ENCODE measurements at regions not wholly inside any gene's neighbourhood (a gene's known extent, or its start where the extent isn't known, plus 50 kb on each side); places are given as distances from the start of the nearest gene placed in this dataset.

DNA sequence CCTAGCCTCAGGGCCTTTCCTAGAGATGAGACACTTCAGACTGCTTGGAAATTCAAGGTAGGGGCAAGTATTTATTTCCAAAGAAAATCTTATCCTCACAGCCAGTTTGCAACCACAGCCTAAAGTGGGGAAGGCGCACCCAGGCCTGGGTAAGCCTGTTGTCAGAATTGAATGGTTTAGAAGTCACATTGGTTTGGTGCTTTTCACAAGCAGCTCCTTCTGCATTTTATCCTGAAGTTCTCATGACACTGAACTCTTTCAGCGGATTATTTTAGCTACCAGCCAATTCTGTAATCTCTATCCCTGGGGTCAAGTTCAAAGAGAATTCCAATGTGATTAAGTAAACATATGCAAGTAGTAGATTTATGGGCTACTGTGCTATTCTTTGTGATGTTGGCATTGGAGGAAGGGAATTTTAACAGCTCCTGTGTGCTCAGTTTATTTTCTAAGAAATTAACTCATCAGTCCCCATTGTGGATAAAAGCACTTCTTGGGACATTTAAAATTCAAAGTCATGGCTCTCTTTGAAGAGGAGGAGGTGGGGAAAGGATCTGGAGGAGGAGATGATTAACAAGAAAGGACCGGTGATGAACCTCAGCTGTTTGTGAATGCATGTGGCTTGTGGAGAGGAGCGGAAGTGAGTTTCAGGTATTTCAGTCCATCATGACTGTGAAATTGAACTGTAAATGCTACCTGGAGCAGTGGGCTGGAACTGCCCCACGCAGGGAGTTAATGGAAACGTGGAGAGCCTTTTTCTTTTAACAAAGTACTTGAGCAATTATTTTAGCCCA is 90.2 kb upstream of the CACUL1 start:
- TF ChIP-seq GATA2 (IDR thresholded peaks at IDR 0.05; ENCODE audit: low read depth, low read length) (no peak), GATA3 (IDR thresholded peaks at IDR 0.05; ENCODE audit: low read depth, low read length) (no peak)

DNA sequence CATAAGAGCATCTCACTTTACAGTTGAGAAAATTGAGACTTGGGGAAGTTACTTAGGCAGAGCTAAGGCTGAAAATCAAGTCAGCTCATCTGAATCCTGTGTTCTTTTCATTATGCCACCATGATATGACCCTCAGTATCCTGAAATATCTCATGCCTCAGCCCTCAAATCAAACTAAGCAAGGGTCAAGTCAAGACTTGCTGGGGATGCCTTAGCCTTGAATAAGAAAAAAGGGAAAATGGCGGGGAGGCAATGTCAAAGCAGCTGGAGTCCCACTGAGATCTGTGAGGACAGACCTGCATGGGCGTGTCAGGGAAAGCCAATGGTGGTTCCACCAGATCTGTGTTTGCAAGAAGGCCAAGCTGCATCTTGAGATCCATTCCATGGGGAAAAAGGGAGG is 91.0 kb upstream of the CACUL1 start:
- TF ChIP-seq GATA3 (IDR thresholded peaks at IDR 0.05; ENCODE audit: low read depth, low read length) (no peak), GATA2 (IDR thresholded peaks at IDR 0.05; ENCODE audit: low read depth, low read length) (no peak)

DNA sequence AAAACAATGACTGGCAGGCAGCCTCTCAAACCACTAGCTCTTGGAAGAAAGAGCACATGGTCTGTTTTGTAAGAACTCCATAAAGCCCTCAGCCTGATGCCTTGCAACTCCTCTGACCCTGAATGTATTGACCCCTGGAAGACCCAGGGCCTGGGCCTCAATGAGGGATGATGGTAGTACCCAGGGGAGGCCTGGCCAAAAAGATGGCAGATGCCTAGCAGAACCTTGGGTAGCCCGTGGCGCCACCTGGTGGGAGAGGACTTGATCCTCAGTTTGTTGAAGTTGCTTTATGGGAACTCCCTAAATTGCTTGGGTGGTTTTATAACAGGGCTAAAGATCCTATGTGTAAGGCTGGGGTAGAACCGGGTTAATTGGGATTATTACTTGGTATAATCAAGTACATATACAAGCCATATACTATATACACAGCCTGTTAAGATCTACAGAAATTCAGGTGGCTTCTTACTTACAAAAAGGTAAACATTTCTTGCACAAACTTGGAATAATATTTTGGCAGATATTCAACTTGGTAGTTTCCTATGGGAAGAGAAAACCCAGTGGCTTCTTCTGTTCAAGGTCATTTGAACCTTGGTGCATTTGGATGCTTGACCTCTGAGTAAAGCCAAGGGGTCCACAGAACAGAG is 95.8 kb upstream of the CACUL1 start:
- no peak for TF ChIP-seq GATA2 (IDR thresholded peaks at IDR 0.05; ENCODE audit: low read depth, low read length)
- TF ChIP-seq GATA3 (IDR thresholded peaks at IDR 0.05; ENCODE audit: low read depth, low read length), result no peak

DNA sequence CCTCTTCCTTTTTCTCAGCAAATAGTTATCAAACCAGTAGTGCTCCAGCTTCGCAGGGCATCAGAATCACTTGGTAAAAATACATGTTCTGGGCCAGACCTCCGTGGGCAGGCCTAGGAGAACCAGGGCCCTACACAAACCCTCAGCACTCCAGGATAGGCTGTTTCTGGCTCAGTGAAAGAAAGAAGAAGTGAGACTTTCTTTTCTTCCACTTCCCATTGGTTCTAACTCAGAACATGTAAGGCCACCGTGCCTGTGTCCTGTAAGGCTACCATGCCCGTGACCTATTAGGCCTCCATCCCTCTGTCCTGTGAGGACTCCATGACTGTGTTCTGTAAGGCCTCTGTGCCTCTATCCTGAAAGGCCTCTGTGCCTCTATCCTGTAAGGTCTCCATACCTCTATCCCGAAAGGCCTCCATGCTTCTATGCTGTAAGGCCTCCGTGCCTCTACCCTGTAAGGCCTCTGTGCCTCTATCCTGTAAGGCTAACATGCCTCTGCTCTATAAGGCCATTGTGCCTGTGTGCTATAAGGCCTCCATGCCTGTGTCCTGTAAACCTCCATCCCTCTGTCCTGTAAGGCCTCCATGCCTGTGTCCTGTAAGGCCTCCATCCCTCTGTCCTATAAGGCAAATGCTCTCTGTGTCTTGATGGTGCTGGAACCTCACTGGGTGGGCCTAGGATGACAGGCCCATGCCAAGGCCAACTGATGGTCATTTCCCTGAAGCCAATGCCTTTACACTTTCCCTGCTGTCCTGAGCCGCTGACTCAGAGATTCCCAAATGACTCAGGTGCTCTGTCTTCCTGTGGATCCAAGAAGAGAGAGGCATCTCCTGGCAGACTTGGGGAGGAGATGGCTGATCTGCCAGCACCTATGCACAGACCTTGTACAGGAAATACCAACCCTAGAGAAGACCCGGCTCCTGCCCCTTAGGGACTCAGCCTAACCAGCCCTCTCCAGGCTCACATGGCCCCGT is 96.6 kb upstream of the CACUL1 start:
- TF ChIP-seq GATA2 (IDR thresholded peaks at IDR 0.05; ENCODE audit: low read depth, low read length) (no peak), GATA3 (IDR thresholded peaks at IDR 0.05; ENCODE audit: low read depth, low read length) (no peak)

DNA sequence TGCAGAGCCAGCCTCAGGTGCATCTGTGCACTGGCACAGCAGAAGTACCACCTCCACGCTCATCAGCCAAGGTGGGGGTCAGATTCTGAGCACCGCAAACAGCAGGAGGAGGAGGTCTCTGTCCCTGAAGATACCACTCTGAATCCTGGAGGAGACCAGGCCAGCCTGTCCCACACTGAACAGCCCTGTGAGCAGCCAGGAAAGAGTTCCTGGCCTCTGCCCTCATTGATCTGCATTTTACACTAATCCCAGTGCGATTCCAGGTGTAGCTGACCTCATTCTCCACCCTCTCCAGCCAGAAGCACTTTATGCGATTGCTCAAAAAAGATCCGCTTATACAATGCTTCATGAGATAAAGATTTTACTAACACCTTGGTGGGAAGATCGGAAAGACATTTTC is 99.1 kb upstream of the CACUL1 start:
- TF ChIP-seq GATA3 (IDR thresholded peaks at IDR 0.05; ENCODE audit: low read depth, low read length) (no peak), GATA2 (IDR thresholded peaks at IDR 0.05; ENCODE audit: low read depth, low read length) (no peak)

DNA sequence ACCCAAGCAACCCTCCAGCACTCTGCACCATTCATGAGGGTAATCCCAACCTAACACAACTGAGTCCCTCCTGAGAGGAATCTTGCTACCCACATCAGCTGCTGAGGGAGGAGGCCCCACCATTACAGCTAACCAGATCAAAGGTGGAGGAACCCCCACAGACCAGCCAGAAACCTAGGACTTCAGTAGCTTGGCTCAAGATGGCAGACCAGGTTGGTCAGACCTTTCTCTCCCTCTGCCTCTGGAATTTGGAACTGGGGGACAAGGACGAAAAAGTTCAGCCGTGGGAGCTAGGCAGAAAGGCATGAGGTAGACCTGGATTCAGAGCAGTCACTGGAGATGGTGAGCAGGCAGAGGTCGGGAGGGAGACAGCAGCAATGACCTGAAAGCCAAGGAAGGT is 101.3 kb upstream of the CACUL1 start:
- TF ChIP-seq GATA2 (IDR thresholded peaks at IDR 0.05; ENCODE audit: low read depth, low read length), result no peak
- no peak for TF ChIP-seq GATA3 (IDR thresholded peaks at IDR 0.05; ENCODE audit: low read depth, low read length)

DNA sequence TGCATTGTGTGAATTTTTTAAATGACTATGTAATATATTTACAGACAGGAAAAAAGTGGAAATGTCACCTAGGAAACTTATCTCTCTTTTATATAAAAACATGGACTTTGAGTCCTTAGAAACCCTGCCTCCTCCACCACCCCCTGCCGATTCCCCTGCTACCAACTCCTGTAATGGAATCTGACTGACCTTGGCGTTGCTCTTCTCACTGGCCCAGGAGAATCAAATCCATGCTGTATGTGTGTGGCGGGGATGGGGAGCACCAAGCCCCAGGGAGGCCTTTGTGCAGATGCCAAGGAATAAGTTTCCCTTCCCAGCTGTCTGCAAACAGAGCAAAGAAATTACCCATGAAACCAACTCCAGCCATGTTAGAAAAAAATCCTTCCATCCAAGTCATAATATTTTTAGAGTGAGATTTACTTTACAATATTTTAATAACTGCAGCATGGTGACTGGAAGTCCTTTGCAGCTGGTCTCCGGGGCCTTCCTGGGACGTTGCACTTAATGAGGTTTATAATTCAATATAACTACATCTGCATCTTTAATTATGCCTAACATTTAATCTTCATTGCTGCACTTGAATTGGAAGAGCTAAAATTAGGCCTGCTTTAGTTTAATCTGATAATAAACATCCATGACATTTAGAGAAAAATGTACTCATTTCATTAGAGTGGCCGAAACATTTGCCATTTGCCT is 111.4 kb upstream of the CACUL1 start:
- TF ChIP-seq GATA3 (IDR thresholded peaks at IDR 0.05; ENCODE audit: low read depth, low read length) (no peak), GATA2 (IDR thresholded peaks at IDR 0.05; ENCODE audit: low read depth, low read length) (no peak)

DNA sequence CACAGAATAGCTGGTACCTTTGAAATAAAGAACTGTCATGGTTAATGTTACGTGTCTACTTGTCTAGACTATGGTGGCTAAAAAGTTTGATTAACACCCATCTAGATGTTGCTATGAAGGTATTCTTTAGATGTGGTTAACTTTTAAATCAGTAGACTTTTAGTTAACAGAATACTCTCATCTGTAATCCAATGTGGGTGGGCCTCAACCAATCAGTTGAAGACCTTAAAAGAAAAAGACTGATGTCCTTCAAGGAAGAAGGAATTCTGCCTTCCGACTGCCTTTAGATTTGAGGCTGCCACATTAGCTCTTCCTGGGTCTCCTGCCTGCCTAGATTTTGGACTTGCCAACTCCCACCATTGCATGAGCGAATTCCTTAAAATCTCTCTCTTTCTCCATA is 113.0 kb upstream of the CACUL1 start:
- TF ChIP-seq GATA2 (IDR thresholded peaks at IDR 0.05; ENCODE audit: low read depth, low read length) (no peak), GATA3 (IDR thresholded peaks at IDR 0.05; ENCODE audit: low read depth, low read length) (no peak)

DNA sequence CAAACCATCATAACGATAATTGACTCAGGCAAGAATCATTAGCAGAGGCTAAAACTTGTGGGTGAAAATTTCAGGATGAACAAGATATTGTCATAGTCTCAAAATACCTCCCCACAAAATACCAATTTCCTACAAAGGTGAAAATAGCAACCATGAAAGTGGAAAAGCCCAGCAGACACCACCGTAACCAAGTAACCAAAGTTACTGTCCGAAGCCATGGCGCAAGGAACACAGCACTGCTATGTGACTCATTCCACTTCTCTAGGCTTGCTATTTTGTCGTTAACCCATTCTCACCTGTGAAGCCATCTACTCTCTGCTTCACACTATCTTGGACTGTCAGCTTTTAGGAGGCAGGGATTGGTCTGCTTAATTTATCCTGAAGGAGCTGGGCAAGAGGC is 113.8 kb upstream of the CACUL1 start:
- no peak for TF ChIP-seq GATA2 (IDR thresholded peaks at IDR 0.05; ENCODE audit: low read depth, low read length)

DNA sequence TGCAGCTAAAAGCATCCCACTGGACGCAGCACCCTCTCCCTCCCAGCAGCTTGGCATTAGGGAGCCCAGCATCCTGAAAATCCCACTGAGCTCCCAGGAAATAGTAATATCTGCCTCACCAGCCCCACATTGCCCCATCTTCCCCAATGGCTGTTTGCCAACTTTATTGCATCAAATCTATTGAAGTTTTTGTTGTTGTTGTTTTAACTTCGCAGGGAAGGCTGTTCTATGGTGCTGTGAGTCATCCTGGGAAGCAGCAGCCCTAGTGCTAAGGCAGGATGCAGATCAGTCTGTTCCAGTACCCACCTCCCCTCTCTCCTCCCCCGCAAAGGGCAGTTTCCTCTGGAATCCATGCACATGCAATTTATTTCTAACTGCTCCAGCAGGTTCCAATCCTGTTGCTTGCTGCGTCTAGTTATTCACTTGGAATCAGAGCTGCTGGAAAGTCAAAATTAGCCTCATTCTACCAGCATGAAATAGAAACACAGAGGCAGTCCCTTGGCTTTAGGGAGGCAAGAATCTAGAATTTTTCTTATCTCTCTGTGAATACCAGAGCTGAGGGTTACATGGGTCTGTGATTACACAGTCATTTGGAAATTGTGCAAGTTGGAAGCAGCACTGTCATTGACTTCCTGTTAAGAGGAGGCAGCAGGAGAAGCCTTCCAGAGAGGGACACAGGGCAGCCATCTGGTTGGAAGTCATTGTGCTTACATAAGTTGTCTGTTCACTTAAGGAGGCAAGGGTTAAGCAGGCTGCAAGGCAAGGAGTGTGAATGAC is 115.9 kb upstream of the CACUL1 start:
- no peak for TF ChIP-seq GATA3 (IDR thresholded peaks at IDR 0.05; ENCODE audit: low read depth, low read length)
- no peak for TF ChIP-seq GATA2 (IDR thresholded peaks at IDR 0.05; ENCODE audit: low read depth, low read length)

DNA sequence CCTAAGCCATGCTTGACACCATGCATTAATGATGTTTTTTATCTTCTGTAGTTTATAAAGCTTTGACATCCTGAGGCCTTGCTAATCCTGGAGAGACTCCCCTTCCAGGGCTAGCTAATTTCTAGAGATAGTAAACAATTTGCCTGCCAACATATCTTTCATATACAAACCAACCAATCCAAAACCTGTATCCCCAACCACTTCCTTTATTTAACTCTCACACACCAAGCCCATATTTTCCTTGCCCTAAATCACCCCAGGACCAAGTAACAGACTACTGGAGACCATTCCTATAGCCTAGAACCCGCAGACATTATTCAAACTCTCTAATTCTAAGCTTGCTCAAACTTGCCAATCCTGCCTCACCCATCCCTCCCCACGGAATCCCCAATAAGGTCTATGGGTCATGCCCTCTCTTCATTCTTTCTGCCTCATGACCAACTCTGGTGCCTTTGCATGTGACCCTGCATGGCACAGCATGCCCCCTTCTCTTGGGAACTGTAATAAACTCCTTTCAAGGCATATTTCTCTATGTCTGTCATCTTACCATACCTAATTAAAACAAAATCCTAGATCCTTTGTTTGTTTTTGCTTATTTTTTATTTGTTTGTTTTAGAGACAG is 116.6 kb upstream of the CACUL1 start:
- no peak for TF ChIP-seq GATA3 (IDR thresholded peaks at IDR 0.05; ENCODE audit: low read depth, low read length)
- no peak for TF ChIP-seq GATA2 (IDR thresholded peaks at IDR 0.05; ENCODE audit: low read depth, low read length)

DNA sequence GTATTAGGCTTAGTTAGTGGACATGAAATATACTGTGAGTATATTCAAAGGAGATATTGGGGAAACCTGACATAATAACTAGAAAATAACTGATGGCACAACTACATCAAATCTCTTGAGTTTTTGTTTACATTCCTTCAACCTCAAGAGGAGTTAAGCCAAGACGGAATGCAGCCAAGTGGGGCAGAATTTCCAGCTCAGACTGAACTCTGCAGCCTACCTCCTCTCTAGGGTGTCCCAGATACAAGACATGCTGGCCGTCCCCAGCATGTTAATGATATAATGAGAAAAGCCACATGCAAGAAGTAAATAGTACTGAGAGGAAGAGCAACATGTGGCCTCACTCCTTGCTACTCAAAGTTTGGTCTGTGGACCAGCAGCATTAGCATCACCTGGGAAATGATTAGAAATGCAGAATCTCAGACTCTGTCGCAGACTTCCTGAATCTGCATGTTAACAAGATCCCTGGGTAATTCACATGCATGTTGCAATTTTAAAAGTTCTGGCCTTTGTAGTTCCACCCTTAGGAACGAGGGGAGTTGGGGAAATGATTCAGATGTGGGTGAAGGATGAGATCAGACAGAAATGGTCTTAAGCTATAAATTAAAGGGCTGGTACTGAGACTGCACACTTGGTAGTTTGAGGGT is 118.4 kb upstream of the CACUL1 start:
- TF ChIP-seq GATA2 (IDR thresholded peaks at IDR 0.05; ENCODE audit: low read depth, low read length), result no peak
- TF ChIP-seq GATA3 (IDR thresholded peaks at IDR 0.05; ENCODE audit: low read depth, low read length), result no peak

Measured in SH-SY5Y (cell line).